ENCODE measurements at regions not wholly inside any gene's neighbourhood (a gene's known extent, or its start where the extent isn't known, plus 50 kb on each side); places are given as distances from the start of the nearest gene placed in this dataset.

DNA sequence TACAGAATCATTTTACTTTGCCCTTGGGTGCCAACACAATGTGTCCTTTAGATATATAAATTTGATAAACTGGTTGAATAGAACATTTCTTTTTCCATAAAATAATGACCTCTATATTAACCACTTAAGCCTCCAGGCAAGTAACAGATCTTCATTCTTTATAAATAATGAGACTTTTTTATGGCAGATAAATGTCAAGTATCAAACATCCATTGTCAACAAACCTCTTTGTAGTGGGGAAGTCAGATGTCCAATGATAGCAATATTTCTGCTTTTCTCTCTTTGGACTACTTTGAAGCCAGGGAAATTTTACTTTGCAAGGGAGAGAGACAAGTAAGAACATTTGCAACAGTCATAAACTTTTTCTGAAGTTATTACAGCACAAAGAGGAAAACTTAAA lies 841.2 kb downstream of the CDH8 start:
- H3K36me3 ChIP-seq (ENCODE audit: low read depth, low read length), result no peaks in the 10 kb centered on the region
- ChIA-PET CTCF (no interaction called here), POLR2A (ENCODE audit: unreplicated experiment) (no interaction called here)
- no peaks in the 10 kb centered on the region for H3K9me3 ChIP-seq (ENCODE audit: low read length)
- H2AFZ ChIP-seq (ENCODE audit: low read length), result no peak overlapping the region
- no peaks in the 10 kb centered on the region for H3K9me2 ChIP-seq (replicated peaks; ENCODE audit: low read length)
- BruUV-seq (replicated peaks), result no TSS peak
- no peaks in the 10 kb centered on the region for H3K4me1 ChIP-seq (ENCODE audit: insufficient read depth, low read length)
- H4K20me1 ChIP-seq (ENCODE audit: low read length), result no peaks in the 10 kb centered on the region
- intact Hi-C loops (cut with micrococcal nuclease), result no loop called here
- H3K9ac ChIP-seq (ENCODE audit: low read length), result no peak overlapping the region
- TF ChIP-seq EZH2 (IDR thresholded peaks at IDR 0.05; ENCODE audit: low read length, unreplicated experiment) (no peak), EZH2phosphoT487 (IDR thresholded peaks at IDR 0.05; ENCODE audit: borderline replicate concordance, low read length) (no peak)
- TF ChIP-seq, protein P1, sequence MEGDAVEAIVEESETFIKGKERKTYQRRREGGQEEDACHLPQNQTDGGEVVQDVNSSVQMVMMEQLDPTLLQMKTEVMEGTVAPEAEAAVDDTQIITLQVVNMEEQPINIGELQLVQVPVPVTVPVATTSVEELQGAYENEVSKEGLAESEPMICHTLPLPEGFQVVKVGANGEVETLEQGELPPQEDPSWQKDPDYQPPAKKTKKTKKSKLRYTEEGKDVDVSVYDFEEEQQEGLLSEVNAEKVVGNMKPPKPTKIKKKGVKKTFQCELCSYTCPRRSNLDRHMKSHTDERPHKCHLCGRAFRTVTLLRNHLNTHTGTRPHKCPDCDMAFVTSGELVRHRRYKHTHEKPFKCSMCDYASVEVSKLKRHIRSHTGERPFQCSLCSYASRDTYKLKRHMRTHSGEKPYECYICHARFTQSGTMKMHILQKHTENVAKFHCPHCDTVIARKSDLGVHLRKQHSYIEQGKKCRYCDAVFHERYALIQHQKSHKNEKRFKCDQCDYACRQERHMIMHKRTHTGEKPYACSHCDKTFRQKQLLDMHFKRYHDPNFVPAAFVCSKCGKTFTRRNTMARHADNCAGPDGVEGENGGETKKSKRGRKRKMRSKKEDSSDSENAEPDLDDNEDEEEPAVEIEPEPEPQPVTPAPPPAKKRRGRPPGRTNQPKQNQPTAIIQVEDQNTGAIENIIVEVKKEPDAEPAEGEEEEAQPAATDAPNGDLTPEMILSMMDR (conservative IDR thresholded peaks at IDR 0.05; ENCODE audit: low read depth, low read length), result no peak
- H3F3A ChIP-seq (ENCODE audit: low read length, unreplicated experiment), result no peaks in the 10 kb centered on the region
- H3K79me2 ChIP-seq (ENCODE audit: low read length), result no peaks in the 10 kb centered on the region
- H3K27me3 ChIP-seq (ENCODE audit: low read length), result no peaks in the 10 kb centered on the region
- H3K4me2 ChIP-seq (ENCODE audit: low read length), result no peak overlapping the region
- ATAC-seq (no peak), DNase-seq (no peak)
- no peak overlapping the region for H3K4me3 ChIP-seq (ENCODE audit: low read length)
- H3K27ac ChIP-seq (ENCODE audit: low read length), result no peak overlapping the region

DNA sequence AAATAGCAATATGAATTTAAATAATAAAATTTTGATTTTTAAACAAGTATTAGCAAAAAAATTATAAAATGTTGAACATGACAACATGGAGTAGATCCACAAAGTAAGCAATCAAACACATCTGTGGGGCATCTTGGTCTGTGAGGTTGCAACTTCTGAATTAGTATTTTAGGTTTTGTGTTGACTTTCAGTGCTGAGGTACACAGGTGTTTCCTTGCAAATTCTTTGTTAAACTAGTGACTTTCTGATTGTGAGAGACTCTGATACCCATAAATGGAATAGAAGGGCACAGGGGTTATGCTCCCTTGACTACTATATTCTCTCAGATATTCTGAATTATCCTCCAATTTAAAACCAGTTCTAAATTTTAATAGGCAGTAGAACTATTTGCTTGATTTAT lies 841.7 kb downstream of the CDH8 start:
- Histone ChIP-seq H3K9me2 (replicated peaks; ENCODE audit: low read length) (no peaks in the 10 kb centered on the region), H3K27me3 (ENCODE audit: low read length) (no peaks in the 10 kb centered on the region), H3K4me1 (ENCODE audit: insufficient read depth, low read length) (no peaks in the 10 kb centered on the region), H3K36me3 (ENCODE audit: low read depth, low read length) (no peaks in the 10 kb centered on the region), H3K4me3 (ENCODE audit: low read length) (no peak overlapping the region), H3F3A (ENCODE audit: low read length, unreplicated experiment) (no peaks in the 10 kb centered on the region), H3K4me2 (ENCODE audit: low read length) (no peak overlapping the region), H4K20me1 (ENCODE audit: low read length) (no peaks in the 10 kb centered on the region), H3K9ac (ENCODE audit: low read length) (no peak overlapping the region), H3K9me3 (ENCODE audit: low read length) (no peaks in the 10 kb centered on the region), H3K27ac (ENCODE audit: low read length) (no peak overlapping the region), H2AFZ (ENCODE audit: low read length) (no peak overlapping the region), H3K79me2 (ENCODE audit: low read length) (no peaks in the 10 kb centered on the region)
- ChIA-PET CTCF (no interaction called here), POLR2A (ENCODE audit: unreplicated experiment) (no interaction called here)
- DNase-seq (no peak), ATAC-seq (no peak)
- intact Hi-C loops (cut with micrococcal nuclease), result no loop called here
- no peak for TF ChIP-seq EZH2phosphoT487 (IDR thresholded peaks at IDR 0.05; ENCODE audit: borderline replicate concordance, low read length)
- TF ChIP-seq, protein P1 (conservative IDR thresholded peaks at IDR 0.05; ENCODE audit: low read depth, low read length), result no peak
- TF ChIP-seq EZH2 (IDR thresholded peaks at IDR 0.05; ENCODE audit: low read length, unreplicated experiment), result no peak
- BruUV-seq (replicated peaks), result no TSS peak

DNA sequence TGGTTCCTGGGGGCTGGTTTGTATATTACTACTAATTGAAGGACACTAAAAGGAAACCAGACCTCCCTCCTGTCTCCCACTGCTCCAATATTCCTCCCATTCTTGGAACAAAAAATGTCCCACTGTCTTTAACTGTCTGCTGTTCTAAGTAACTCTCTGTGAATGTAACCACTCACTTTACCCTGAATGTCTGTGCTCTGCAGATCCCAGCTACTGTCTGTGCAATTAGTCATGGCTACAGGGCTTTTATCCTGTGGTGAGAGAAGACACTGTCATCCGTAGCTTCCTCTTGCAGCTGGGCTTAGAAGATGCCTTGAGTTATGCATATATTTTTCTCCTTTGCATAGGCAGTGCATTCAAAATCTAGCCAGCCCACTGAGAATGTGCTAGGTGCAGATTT lies 853.8 kb downstream of the CDH8 start:
- TF ChIP-seq, protein P1 (conservative IDR thresholded peaks at IDR 0.05; ENCODE audit: low read depth, low read length), result no peak
- TF ChIP-seq EZH2phosphoT487 (IDR thresholded peaks at IDR 0.05; ENCODE audit: borderline replicate concordance, low read length), result no peak
- TF ChIP-seq EZH2 (IDR thresholded peaks at IDR 0.05; ENCODE audit: low read length, unreplicated experiment), result no peak
- Histone ChIP-seq H3K9ac (ENCODE audit: low read length) (no peak overlapping the region), H3K36me3 (ENCODE audit: low read depth, low read length) (no peaks in the 10 kb centered on the region), H3K4me1 (ENCODE audit: insufficient read depth, low read length) (no peaks in the 10 kb centered on the region), H3F3A (ENCODE audit: low read length, unreplicated experiment) (no peaks in the 10 kb centered on the region), H3K9me3 (ENCODE audit: low read length) (no peaks in the 10 kb centered on the region), H3K4me2 (ENCODE audit: low read length) (no peak overlapping the region), H3K79me2 (ENCODE audit: low read length) (no peaks in the 10 kb centered on the region), H3K27ac (ENCODE audit: low read length) (no peak overlapping the region), H3K27me3 (ENCODE audit: low read length) (no peaks in the 10 kb centered on the region), H4K20me1 (ENCODE audit: low read length) (no peaks in the 10 kb centered on the region), H3K4me3 (ENCODE audit: low read length) (no peak overlapping the region), H3K9me2 (replicated peaks; ENCODE audit: low read length) (no peaks in the 10 kb centered on the region), H2AFZ (ENCODE audit: low read length) (no peak overlapping the region)
- intact Hi-C loops (cut with micrococcal nuclease), result no loop called here
- ATAC-seq (no peak), DNase-seq (no peak)
- CTCF ChIA-PET, result no interaction called here
- no TSS peak for BruUV-seq (replicated peaks)
- POLR2A ChIA-PET (ENCODE audit: unreplicated experiment), result no interaction called here

All from PC-3 (cell line).